MM.1S (cell line): ENCODE measurements at regions not wholly inside any gene's neighbourhood (a gene's known extent, or its start where the extent isn't known, plus 50 kb on each side); places are given as distances from the start of the nearest gene placed in this dataset.

Experiments
- CTCF ChIP-seq: fragments of 300-600 bp; sonication (generic); IDR thresholded peaks from 2 replicates; pipeline ENCODE4 v1.5.1; 2016; ENCODE audit warnings: antibody characterized with exemption, low read length, mixed read lengths
- EZH2 ChIP-seq: fragments of 300-600 bp; sonication (generic); optimal IDR thresholded peaks from 2 replicates; pipeline ENCODE3; 2017; ENCODE audit warnings: low read depth, mild to moderate bottlenecking, antibody characterized with exemption, low read length, mixed read lengths

- TF ChIP-seq EZH2 (no peak), CTCF (no peak)
These were observed 162.8 kb downstream of the GLI2 start for GRCh38 chr2:120898496-120898895.
